SJCRH30 (cell line): ENCODE measurements at regions not wholly inside any gene's neighbourhood (a gene's known extent, or its start where the extent isn't known, plus 50 kb on each side); places are given as distances from the start of the nearest gene placed in this dataset.

ENCODE experiments used
- DNase-seq, 2 experiments: peaks; one replicate each; pipeline ENCODE4 v3.0.0-alpha.2; 2015 to 2020
- H3K27ac ChIP-seq: fragments of 250-450 bp; sonication (Bioruptor Pico); 2 replicates; pipeline ENCODE4 v1.5.1; 2020; ENCODE audit warnings: mild to moderate bottlenecking, moderate library complexity
- H3K27me3 ChIP-seq: fragments of 250-450 bp; sonication (Bioruptor Pico); 2 replicates; pipeline ENCODE4 v1.5.1; 2020; ENCODE audit warnings: mild to moderate bottlenecking, moderate library complexity
- H3K36me3 ChIP-seq: fragments of 250-450 bp; sonication (Bioruptor Pico); 2 replicates; pipeline ENCODE4 v1.5.1; 2020; ENCODE audit warnings: mild to moderate bottlenecking, moderate library complexity
- H3K4me1 ChIP-seq: fragments of 250-450 bp; sonication (Bioruptor Pico); 2 replicates; pipeline ENCODE4 v1.5.1; 2020; ENCODE audit warnings: mild to moderate bottlenecking, moderate library complexity
- H3K4me3 ChIP-seq: fragments of 250-450 bp; sonication (Bioruptor Pico); 2 replicates; pipeline ENCODE4 v1.5.1; 2020; ENCODE audit warnings: mild to moderate bottlenecking, moderate library complexity
- H3K9me3 ChIP-seq: fragments of 250-450 bp; sonication (Bioruptor Pico); replicated peaks from 2 replicates; pipeline ENCODE4 v1.5.1; 2020; ENCODE audit warnings: mild to moderate bottlenecking, moderate library complexity

DNA sequence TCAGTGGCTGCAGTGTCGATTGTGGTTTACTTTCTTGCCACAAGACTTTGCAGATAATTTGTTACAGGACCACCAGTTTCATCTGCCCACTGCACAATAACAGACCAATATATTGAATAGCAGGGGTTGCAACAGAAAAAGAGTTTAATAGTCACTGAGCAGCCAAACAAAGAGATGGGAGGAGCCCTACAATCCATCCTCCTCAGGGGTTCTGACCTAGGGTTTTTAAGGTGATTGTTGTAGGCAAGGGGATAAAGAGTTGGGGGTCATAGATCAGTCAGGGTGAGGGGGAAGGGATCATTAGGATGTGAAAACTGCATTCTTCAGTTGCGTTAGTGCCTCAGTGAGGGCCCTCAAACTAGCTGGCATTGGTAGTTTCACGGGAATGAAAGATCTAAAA lies 110.7 kb upstream of the OLFM3 start:
- Histone ChIP-seq H3K27ac (no peak overlapping the region), H3K9me3 (no peaks in the 10 kb centered on the region), H3K4me3 (no peak overlapping the region), H3K4me1 (no peaks in the 10 kb centered on the region), H3K36me3 (no peaks in the 10 kb centered on the region), H3K27me3 (no peaks in the 10 kb centered on the region)
- no peak for DNase-seq

DNA sequence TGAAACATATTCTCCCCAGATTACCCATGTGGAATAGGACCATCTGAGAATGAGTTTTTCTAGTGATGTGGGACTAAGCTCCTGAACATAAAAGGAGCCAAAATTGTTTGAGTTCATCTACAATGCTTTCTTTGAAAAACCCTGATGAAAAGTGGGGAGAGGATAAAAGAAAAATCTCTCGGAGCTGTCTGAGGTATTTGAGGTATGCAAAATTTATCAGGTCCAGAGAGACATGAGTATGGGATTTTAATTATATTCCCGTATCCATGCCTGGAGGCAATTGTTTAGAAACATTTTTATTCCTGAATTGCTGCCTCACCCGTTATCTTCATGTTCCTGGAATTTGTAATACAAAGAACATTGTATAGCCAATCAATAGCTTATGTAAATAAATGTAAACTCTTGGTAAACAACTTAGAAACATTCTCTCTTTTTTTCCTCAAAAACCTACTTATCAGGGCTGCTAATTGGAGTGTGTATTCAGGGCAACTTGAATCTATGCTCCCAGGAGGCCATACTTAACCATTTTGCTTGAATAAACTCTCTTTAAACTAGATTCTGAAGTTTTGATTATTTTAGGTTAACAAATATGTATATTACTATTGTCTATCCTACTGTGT lies 109.3 kb upstream of the OLFM3 start:
- Histone ChIP-seq H3K9me3 (no peaks in the 10 kb centered on the region), H3K4me3 (no peak overlapping the region), H3K36me3 (no peaks in the 10 kb centered on the region), H3K27ac (no peak overlapping the region), H3K4me1 (no peaks in the 10 kb centered on the region), H3K27me3 (no peaks in the 10 kb centered on the region)
- DNase-seq, result no peak

DNA sequence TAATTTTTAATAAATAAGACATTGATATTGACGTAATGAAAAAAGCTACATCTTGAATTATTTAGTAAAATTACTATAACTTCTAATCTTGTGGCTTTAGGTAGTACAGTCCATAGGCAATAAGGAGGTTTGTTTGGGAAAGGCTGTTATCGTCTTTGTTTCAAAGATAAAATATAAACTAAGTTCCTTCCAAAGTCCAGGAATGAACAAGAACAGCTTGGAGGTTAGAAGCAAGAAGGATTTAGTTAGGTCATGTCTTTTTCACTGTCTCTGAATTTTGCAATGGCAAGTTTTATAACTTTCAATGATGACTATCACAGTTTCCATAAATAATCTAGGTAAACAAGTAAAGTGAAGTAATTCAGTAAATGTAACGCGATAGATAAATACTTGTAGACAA lies 106.9 kb upstream of the OLFM3 start:
- no peaks in the 10 kb centered on the region for H3K4me1 ChIP-seq
- H3K36me3 ChIP-seq, result no peaks in the 10 kb centered on the region
- no peak overlapping the region for H3K27ac ChIP-seq
- no peak overlapping the region for H3K4me3 ChIP-seq
- no peaks in the 10 kb centered on the region for H3K9me3 ChIP-seq
- DNase-seq, result no peak
- no peaks in the 10 kb centered on the region for H3K27me3 ChIP-seq

DNA sequence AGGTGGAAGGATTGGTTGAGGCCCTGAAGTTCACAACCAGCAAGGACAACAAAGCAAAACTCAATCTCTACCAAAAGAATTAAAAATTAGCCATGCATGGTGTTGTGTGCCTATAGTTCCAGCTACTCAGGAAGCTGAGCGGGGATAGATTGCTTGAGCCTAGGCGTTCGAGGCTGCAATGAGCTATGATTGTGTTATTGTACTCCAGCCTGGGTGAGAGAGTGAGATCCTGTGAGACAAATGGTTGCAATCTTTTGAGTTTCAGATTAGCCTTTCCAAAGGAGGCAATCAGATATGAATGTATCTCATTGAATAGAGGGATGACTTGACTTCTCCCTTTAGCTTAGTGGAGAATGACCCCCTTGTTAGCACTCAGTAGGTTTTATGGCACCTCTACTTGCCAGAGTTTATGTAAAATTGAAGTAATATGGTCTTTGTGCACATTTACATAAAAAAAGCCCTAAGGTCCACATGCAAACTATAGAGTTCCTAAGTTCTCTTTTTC lies 105.6 kb upstream of the OLFM3 start:
- H3K36me3 ChIP-seq, result no peaks in the 10 kb centered on the region
- DNase-seq, result no peak

DNA sequence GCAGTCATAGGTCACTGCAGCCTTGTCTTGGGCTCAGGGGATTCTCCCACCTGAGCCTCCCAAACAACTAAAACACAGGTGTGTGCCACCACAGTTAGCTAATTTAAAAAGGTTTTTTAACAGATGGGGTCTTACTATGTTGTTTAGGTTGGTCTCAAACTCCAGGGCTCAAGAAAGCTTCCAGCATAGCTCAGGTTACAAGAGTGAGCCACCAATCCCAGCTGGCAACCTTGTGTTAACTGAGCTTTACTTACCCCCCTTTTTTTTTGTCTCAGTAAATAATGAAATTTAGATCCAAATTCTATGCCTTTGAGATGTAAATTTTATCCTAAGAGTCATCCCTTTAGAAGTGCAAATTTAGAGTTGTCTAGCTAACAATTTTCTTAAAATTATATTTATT lies 103.9 kb upstream of the OLFM3 start:
- Histone ChIP-seq H3K9me3 (no peaks in the 10 kb centered on the region), H3K27me3 (no peaks in the 10 kb centered on the region), H3K4me3 (no peak overlapping the region), H3K4me1 (no peaks in the 10 kb centered on the region), H3K36me3 (no peaks in the 10 kb centered on the region), H3K27ac (no peak overlapping the region)
- no peak for DNase-seq

More for the DNA sequence above, 105.6 kb upstream of the OLFM3 start:
- Histone ChIP-seq H3K4me3 (no peak overlapping the region), H3K27me3 (no peaks in the 10 kb centered on the region), H3K27ac (no peak overlapping the region), H3K4me1 (no peaks in the 10 kb centered on the region), H3K9me3 (no peaks in the 10 kb centered on the region)

DNA sequence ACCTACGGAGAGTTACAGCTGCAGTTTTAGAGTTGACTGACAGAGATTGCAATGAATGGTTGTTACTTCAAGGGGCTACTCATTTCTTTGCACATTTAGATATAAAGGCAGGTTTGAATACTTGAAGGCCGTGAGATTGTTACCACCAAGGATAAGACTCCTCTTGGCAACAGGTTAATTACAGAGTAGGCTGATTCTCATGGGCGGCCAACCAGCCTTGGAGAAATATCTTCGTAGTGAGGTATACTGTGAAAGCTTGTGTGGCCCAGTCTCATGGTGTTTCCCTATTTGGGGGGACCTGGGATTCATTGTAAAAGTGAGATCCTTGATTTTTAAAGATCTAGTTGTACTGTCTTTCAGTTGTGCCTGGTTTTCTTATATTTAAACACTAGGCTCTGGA lies 103.2 kb upstream of the OLFM3 start:
- no peaks in the 10 kb centered on the region for H3K27me3 ChIP-seq
- H3K27ac ChIP-seq, result no peak overlapping the region
- H3K36me3 ChIP-seq, result no peaks in the 10 kb centered on the region
- no peaks in the 10 kb centered on the region for H3K9me3 ChIP-seq
- no peak overlapping the region for H3K4me3 ChIP-seq
- DNase-seq, result no peak
- H3K4me1 ChIP-seq, result no peaks in the 10 kb centered on the region

DNA sequence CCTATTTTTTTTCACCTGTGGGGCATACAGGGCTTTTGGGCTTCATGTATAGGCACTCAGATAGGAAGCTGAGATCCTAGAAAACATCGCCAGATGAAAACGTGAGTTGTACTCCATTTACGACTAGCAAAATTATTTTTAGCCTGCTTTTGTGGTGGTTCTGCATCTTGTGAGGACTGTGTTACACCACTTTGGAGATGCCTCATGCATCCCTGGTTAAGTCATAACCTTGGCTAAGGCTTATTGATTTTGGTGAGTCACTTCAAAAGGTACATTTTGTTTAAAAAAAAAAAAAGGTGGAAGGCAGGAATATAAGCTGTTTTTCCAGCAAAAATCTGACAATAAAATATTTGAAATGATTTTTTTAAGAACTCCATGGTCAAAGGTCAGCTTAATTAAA lies 101.8 kb upstream of the OLFM3 start:
- DNase-seq, result no peak
- H3K9me3 ChIP-seq, result no peaks in the 10 kb centered on the region
- H3K4me3 ChIP-seq, result no peak overlapping the region
- no peak overlapping the region for H3K27ac ChIP-seq
- no peaks in the 10 kb centered on the region for H3K27me3 ChIP-seq
- no peaks in the 10 kb centered on the region for H3K36me3 ChIP-seq
- H3K4me1 ChIP-seq, result no peaks in the 10 kb centered on the region

DNA sequence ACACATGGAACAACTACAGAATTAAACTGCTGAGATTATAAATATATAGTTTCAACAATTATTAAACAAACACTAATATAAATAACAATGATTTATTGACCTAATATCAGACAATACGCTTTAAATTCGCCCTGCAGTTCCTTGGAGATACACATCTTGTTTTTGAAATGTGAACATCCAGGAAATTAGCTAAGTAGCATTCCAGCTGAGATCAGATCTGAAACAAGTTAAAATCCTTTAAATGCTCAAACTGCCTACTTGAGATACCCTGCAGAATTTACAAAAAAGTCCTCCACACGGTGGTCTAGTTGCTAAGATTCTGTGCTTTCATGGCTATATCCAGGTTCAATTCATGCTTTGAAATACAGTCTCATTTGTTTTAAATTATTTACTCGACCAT lies 101.4 kb upstream of the OLFM3 start:
- Histone ChIP-seq H3K9me3 (no peaks in the 10 kb centered on the region), H3K27ac (no peak overlapping the region), H3K27me3 (no peaks in the 10 kb centered on the region), H3K4me3 (no peak overlapping the region), H3K36me3 (no peaks in the 10 kb centered on the region), H3K4me1 (no peaks in the 10 kb centered on the region)
- no peak for DNase-seq

DNA sequence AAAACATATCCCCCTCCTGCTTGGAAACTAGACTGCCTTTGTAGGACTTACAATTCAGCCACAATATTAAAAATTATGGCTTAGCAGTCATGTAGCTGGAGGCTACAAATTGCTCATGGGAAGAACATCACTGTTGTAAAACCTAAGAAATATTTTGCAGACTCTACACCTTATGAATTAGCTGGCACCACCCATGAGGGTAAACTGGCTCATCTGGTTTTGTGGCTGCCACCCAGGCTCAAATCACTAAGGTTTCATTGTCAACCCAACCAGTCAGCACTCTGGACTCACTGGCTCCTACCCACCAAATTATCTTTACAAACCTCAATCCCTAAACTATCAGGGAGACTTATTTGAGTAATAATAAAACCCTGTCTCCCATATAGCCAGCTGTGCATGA lies 100.7 kb upstream of the OLFM3 start:
- Histone ChIP-seq H3K36me3 (no peaks in the 10 kb centered on the region), H3K4me3 (no peak overlapping the region), H3K9me3 (no peaks in the 10 kb centered on the region), H3K27me3 (no peaks in the 10 kb centered on the region), H3K27ac (no peak overlapping the region), H3K4me1 (no peaks in the 10 kb centered on the region)
- DNase-seq, result no peak

DNA sequence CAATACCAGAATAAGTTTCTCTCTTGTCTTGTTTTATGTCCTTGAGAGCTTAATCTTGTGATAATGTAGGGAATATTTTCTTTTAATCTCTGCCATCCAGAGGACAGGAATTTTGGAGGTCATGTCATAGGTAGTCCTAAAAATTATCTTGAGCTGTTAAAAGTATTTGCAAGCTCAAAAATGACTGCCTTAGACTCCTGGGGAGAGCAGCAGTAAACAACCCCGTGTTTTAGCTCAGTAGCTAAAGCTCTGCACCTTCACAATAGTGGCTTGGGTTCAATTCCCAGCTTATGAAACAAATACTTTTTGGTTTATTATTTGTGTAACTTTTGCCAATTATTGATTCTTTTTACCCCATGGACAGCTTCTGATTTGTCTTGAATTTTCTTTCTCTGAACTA lies 99.4 kb upstream of the OLFM3 start:
- Histone ChIP-seq H3K36me3 (no peaks in the 10 kb centered on the region), H3K4me1 (no peaks in the 10 kb centered on the region), H3K27ac (no peak overlapping the region), H3K4me3 (no peak overlapping the region), H3K27me3 (no peaks in the 10 kb centered on the region), H3K9me3 (no peaks in the 10 kb centered on the region)
- no peak for DNase-seq

DNA sequence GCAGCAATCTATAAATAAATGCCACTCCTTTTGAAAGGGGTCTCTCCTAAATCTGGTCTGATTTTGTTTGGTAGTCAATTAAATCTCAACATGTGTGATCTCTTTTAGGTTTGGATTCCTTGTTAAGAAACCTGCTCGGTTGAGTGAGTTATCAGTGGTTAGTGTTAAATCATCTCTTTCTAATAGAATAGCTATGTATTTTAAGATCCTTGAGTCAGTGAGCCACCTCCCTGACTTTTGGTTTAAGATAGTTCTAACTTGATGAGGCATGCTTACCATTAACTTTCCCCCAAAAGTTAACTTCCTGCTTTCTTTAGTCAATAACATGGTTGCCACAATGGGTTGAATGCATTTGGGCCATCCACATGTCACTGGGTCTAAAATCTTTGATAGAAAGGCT lies 93.1 kb upstream of the OLFM3 start:
- Histone ChIP-seq H3K27ac (no peak overlapping the region), H3K4me3 (no peak overlapping the region), H3K4me1 (no peaks in the 10 kb centered on the region), H3K27me3 (no peaks in the 10 kb centered on the region), H3K36me3 (no peaks in the 10 kb centered on the region), H3K9me3 (no peaks in the 10 kb centered on the region)
- no peak for DNase-seq

DNA sequence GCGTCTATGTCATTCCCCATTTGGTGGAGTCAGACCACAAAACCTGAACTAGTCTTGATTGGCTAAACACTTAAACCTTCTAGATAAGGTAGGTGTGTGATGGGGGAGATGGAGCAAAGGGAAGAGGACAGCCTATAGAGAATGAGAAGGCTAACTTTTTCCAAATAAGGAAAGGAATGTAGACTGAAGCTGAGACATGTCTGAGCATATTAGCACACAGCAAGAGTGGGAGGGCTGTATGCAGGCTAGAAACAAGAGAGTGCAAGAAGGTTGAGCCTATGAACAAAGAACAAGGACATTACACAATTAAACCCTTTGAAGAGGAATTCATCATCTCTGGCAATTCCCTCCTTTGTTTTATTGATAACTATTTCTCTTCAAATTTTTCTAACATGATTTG lies 89.2 kb upstream of the OLFM3 start:
- no peak for DNase-seq
- Histone ChIP-seq H3K27ac (no peak overlapping the region), H3K27me3 (no peaks in the 10 kb centered on the region), H3K4me1 (no peaks in the 10 kb centered on the region), H3K9me3 (no peaks in the 10 kb centered on the region), H3K4me3 (no peak overlapping the region), H3K36me3 (no peaks in the 10 kb centered on the region)

DNA sequence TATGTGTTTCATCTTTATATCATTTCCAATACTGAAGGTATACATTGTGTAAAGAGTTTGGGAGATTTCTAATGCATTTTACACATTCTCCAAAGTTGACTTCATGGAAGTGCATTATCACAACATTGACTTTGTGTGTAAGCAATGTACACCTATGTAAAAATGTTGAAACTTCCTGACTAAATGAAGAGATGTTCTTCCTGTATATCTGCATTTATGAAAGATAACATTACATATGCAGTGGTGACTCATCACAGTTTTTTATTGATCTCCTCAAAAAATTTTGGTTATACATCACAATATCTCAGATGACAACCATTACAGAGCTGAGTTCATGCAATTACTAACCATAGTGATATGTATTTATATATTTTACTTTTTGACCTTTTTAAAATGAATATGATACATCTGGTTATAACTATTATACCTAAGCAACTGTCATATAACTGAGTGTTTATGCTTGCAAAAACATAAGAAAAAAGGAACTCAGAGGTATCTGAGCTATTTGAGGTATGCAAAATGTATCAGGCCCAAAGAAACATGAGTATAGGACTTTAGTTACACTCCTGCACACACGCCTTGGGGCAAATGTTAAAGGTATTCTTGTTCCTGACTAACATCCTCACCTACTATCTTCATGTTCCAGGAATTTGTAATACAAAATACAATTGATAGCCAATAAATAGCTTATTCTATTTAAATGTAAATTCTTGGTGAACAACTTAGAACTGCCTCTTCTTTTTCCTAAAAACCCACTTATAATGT lies 88.2 kb upstream of the OLFM3 start:
- Histone ChIP-seq H3K36me3 (no peaks in the 10 kb centered on the region), H3K9me3 (no peaks in the 10 kb centered on the region), H3K27me3 (no peaks in the 10 kb centered on the region), H3K4me1 (no peaks in the 10 kb centered on the region), H3K27ac (no peak overlapping the region), H3K4me3 (no peak overlapping the region)
- DNase-seq, result no peak

DNA sequence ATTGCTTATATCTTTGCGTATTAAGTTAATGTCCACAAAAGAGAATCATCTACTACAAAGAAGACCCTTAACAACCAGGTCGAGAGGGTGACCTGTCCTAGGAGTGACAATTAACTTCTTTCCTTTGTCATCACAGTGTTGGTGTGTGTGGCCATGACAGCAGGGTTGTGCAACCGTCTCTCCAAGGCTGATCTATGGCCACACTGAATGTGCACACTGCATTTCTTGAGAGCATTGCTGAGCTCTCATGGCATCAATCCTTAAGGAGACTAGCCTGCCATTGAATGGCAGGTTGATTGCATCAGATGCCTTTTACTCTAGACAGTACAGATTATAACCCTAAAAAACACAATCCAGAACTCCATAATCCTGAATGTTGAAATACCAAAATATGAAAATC lies 86.5 kb upstream of the OLFM3 start:
- no peak overlapping the region for H3K27ac ChIP-seq
- no peak overlapping the region for H3K4me3 ChIP-seq
- no peaks in the 10 kb centered on the region for H3K36me3 ChIP-seq
- H3K4me1 ChIP-seq, result no peaks in the 10 kb centered on the region
- H3K9me3 ChIP-seq, result no peaks in the 10 kb centered on the region
- no peaks in the 10 kb centered on the region for H3K27me3 ChIP-seq
- DNase-seq, result no peak

DNA sequence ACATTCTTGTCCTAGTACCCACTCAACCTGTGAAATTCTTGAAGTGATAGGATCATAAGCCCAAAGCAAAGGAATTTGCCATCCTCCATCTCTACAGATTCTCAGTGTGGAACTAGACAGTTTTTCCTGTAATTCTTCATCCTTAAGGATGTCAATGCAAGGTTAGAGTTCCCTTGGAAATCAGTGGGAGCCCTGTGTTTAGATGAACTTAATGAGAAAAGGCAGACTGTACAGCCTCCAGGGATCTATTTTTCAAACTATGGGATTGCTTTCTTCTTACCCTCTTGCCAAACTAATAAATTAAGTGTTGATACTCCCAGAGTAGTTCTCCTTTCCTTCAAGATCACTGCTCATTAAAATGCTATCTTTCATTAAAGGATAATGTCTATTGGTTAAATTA lies 78.1 kb upstream of the OLFM3 start:
- Histone ChIP-seq H3K4me3 (no peak overlapping the region), H3K4me1 (peaks cover 23% of the 10 kb centered on the region), H3K27me3 (no peaks in the 10 kb centered on the region), H3K9me3 (no peaks in the 10 kb centered on the region), H3K36me3 (no peaks in the 10 kb centered on the region), H3K27ac (no peak overlapping the region)
- no peak for DNase-seq

DNA sequence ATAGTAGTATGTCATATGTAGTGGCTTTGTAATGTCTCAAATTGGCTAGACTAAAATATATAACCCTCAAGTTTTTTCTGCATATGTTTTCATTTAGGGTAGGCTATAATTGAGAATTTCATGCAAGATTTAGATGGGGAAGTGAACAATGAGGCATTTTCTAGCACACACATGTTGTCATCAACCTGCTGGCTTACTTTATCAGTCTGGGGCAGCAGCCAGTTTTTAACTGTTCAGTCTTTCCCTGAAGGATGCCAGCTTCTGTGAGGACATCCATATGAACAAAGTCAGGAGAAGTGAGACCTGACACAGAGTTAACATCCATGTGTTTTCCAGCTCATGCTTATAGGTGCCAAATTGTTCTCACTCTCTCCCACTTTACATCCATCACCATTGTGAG lies 74.7 kb upstream of the OLFM3 start:
- no peaks in the 10 kb centered on the region for H3K9me3 ChIP-seq
- peak overlapping the region; percentile 97 for H3K27ac ChIP-seq
- peaks cover 23% of the 10 kb centered on the region for H3K4me1 ChIP-seq
- no peaks in the 10 kb centered on the region for H3K36me3 ChIP-seq
- no peak overlapping the region for H3K4me3 ChIP-seq
- no peaks in the 10 kb centered on the region for H3K27me3 ChIP-seq
- DNase-seq, result peak; percentile 50 to 81
